ENCODE measurements at regions not wholly inside any gene's neighbourhood (a gene's known extent, or its start where the extent isn't known, plus 50 kb on each side); places are given as distances from the start of the nearest gene placed in this dataset.

GRCh38 chr4:86452422-86452891 is 92.6 kb upstream of the MAPK10 start:
- no peak for TF ChIP-seq ZBTB43 (CRISPR knock-in tag; conservative IDR thresholded peaks at IDR 0.05)
- no peak for TF ChIP-seq SNAPC4 (CRISPR knock-in tag; IDR thresholded peaks at IDR 0.05)
- no peak for TF ChIP-seq SP2 (CRISPR knock-in tag; IDR thresholded peaks at IDR 0.05)
- TF ChIP-seq ZFX (CRISPR knock-in tag; IDR thresholded peaks at IDR 0.05; ENCODE audit: low read depth), result no peak
- no peak for TF ChIP-seq ZBTB33 (CRISPR knock-in tag; IDR thresholded peaks at IDR 0.05)
- TF ChIP-seq ZNF792 (CRISPR knock-in tag; IDR thresholded peaks at IDR 0.05), result no peak
- TF ChIP-seq FOXK2 (IDR thresholded peaks at IDR 0.05), result no peak
- no peak for TF ChIP-seq ZBTB4 (CRISPR knock-in tag; IDR thresholded peaks at IDR 0.05; ENCODE audit: borderline replicate concordance)
- TF ChIP-seq ZC3H4 (CRISPR knock-in tag; IDR thresholded peaks at IDR 0.05; ENCODE audit: borderline replicate concordance), result no peak
- TF ChIP-seq NONO (IDR thresholded peaks at IDR 0.05), result no peak
- no peak for TF ChIP-seq NONO (CRISPR knock-in tag; conservative IDR thresholded peaks at IDR 0.05)
- TF ChIP-seq ZBTB10 (CRISPR knock-in tag; IDR thresholded peaks at IDR 0.05; ENCODE audit: borderline replicate concordance), result no peak
- no peak for TF ChIP-seq NFIC (IDR thresholded peaks at IDR 0.05; ENCODE audit: low read length)
